GM12873 (cell line): ENCODE measurements at regions not wholly inside any gene's neighbourhood (a gene's known extent, or its start where the extent isn't known, plus 50 kb on each side); places are given as distances from the start of the nearest gene placed in this dataset.
A peak's percentile ranks its signal among the peaks of the same experiment; 100 is the strongest.

Experiments
- TF ChIP-seq, protein P1 (sequence below): IDR thresholded peaks from 2 replicates; pipeline ENCODE4 v1.5.1; 2012; ENCODE audit warnings: low read depth, mild to moderate bottlenecking, moderate library complexity, low read length, control low read depth; ENCODE audit not compliant: insufficient read depth; ENCODE audit errors: missing control alignments

DNA sequence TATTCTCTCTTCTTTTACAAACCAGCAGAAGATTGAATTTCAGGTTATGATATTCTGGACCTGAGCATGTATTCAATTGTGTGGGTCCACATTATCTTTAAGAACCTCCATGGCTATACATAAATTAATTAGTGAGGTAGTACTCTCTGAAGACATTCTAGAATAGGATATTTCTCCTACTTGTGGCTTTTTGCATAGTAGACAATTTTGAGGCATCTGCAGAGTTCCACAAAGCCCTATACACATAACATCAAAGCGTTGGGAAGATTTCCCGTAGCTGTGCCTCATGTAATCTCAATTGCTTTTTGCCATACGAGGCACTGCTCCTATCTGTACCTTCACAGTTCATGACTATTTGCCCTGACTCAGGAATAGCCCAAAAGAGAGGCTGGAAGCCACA is 395.4 kb upstream of the RGS17 start:
- TF ChIP-seq, protein P1, sequence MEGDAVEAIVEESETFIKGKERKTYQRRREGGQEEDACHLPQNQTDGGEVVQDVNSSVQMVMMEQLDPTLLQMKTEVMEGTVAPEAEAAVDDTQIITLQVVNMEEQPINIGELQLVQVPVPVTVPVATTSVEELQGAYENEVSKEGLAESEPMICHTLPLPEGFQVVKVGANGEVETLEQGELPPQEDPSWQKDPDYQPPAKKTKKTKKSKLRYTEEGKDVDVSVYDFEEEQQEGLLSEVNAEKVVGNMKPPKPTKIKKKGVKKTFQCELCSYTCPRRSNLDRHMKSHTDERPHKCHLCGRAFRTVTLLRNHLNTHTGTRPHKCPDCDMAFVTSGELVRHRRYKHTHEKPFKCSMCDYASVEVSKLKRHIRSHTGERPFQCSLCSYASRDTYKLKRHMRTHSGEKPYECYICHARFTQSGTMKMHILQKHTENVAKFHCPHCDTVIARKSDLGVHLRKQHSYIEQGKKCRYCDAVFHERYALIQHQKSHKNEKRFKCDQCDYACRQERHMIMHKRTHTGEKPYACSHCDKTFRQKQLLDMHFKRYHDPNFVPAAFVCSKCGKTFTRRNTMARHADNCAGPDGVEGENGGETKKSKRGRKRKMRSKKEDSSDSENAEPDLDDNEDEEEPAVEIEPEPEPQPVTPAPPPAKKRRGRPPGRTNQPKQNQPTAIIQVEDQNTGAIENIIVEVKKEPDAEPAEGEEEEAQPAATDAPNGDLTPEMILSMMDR, result no peak

GRCh38 chr6:153525998-153526397 is 394.9 kb upstream of the RGS17 start:
- TF ChIP-seq, protein P1, result no peak

DNA sequence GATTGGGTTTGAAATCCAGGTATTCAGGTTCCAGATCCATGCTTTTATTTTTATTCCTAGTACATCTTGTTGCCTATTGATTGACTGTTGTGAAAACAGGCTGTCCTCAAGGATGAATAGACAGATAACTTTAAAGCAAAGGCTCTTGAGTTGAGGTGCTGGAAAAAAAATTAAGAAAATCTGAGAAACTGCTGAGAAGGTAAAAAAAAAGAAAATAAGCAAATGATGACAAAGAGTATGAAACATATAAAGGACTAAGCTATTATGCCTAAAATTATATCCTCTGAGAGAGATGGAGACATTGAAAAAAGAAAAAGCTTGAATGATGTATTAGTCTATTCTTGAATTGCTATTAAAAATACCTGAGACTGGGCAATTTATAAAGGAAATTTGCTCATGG is 392.3 kb upstream of the RGS17 start:
- TF ChIP-seq, protein P1, result no peak

GRCh38 chr6:153511896-153512496 is 380.9 kb upstream of the RGS17 start:
- TF ChIP-seq, protein P1, result peak; percentile 77

DNA sequence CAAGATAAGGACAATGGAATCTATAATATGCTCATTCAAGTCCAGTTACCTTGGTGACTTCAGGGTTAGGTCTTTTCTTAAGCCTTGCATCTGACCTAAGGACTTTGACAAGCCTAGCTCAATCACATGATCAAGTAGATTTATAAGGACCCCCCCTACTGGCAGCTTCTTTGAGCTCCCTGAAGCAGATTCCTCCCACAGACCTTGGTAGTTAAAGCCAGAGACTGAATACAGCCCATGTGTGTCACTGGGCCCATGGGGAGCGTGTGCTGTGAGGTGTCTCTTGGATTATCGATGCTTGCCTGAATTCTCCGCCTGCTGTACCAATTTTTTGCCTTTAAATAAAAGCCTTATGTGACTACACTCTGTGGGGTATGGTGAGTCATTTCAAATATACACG is 372.7 kb upstream of the RGS17 start:
- TF ChIP-seq, protein P1, result peak; percentile 42

GRCh38 chr6:153493501-153493900 is 362.4 kb upstream of the RGS17 start:
- TF ChIP-seq, protein P1, result no peak

DNA sequence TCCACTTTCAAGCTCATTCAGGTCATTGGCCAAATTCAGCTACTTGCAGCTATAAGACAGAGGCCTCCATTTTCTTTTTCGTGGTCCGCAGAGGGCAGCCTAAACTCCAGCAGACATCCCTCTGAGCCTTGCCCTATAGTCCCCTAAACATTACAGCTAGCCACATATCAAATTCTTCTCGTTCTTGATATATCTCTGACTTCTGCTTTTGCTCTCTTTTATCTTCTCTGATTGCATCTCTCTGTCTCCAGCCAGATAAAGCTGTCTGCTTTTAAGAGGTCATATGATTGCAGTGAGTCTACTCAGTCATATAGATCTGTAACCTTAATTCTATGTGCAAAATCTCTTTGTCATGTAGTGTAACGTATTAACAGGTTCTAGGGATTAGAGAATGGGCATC is 358.4 kb upstream of the RGS17 start:
- TF ChIP-seq, protein P1, result no peak
